ENCODE measurements at regions not wholly inside any gene's neighbourhood (a gene's known extent, or its start where the extent isn't known, plus 50 kb on each side); places are given as distances from the start of the nearest gene placed in this dataset.
"Not testable (repeated sequence)": the region's sequence is repeated elsewhere in the genome, so short reads cannot be mapped to it uniquely, and the experiment has no call there.

GRCh38 chr15:20372416-20372815 is 169.2 kb downstream of the GOLGA6L6 start:
- POLR2A ChIA-PET; H3F3A ChIP-seq (replicated peaks; ENCODE audit: insufficient read depth); H3K27ac ChIP-seq (ENCODE audit: low read depth in 2 of 2, low read length in 1 of 2); H3K9me2 ChIP-seq; H3K9me3 ChIP-seq; H4K20me1 ChIP-seq (ENCODE audit: insufficient read depth); H3K9ac ChIP-seq; H3K4me2 ChIP-seq; H2AFZ ChIP-seq (ENCODE audit: low read depth); H3K36me3 ChIP-seq (replicated peaks in 1 of 2; ENCODE audit: control insufficient read depth in 1 of 2, insufficient read depth in 2 of 2, low read length in 1 of 2); H3K4me3 ChIP-seq (ENCODE audit: low read depth in 2 of 2, low read length in 1 of 2); DNase-seq; H3K27me3 ChIP-seq (ENCODE audit: insufficient read depth); H3K79me2 ChIP-seq (ENCODE audit: insufficient read depth); H3K4me1 ChIP-seq (ENCODE audit: control insufficient read depth in 1 of 2, insufficient read depth in 2 of 2, low read depth in 1 of 2, low read length in 1 of 2): not testable (repeated sequence)
- TF ChIP-seq TCF12 (IDR thresholded peaks at IDR 0.05), result peak; percentile 50; the same call in 1 of the 2 replicates
- TF ChIP-seq RCOR1 (IDR thresholded peaks at IDR 0.05; ENCODE audit: low read length), result peak; percentile 56; the same call in 1 of the 2 replicates
- peak; percentile 28 for TF ChIP-seq RAD21 (IDR thresholded peaks at IDR 0.05; ENCODE audit: low read length)
- CTCF ChIA-PET, result interaction anchor here (1.9 kb wide), 1 partner anchor 15 kb away, joined by 5 read pairs; no protein-coding TSS in a partner anchor

GRCh38 chr15:20369500-20369899 is 172.1 kb downstream of the GOLGA6L6 start:
- H3K79me2 ChIP-seq (ENCODE audit: insufficient read depth), result no peaks in the 10 kb centered on the region
- H4K20me1 ChIP-seq (ENCODE audit: insufficient read depth), result no peaks in the 10 kb centered on the region
- no peaks in the 10 kb centered on the region; the same call in 1 of the 2 replicates for H3K9me2 ChIP-seq
- no peak overlapping the region for H3K4me3 ChIP-seq (ENCODE audit: low read depth in 2 of 2, low read length in 1 of 2)
- no peak overlapping the region for H2AFZ ChIP-seq (ENCODE audit: low read depth)
- H3K36me3 ChIP-seq (replicated peaks in 1 of 2; ENCODE audit: control insufficient read depth in 1 of 2, insufficient read depth in 2 of 2, low read length in 1 of 2), result no peaks in the 10 kb centered on the region
- no peak overlapping the region for H3K4me2 ChIP-seq
- no peaks in the 10 kb centered on the region for H3K27me3 ChIP-seq (ENCODE audit: insufficient read depth)
- WGBS (ENCODE audit: low lambda C conversion rate), result 45% methylated on average over 3 of the region's 3 CpGs
- H3K9me3 ChIP-seq, result no peaks in the 10 kb centered on the region
- no peak overlapping the region for H3K9ac ChIP-seq
- no peaks in the 10 kb centered on the region for H3F3A ChIP-seq (replicated peaks; ENCODE audit: insufficient read depth)
- TF ChIP-seq CTCF (IDR thresholded peaks at IDR 0.05) (no peak), RCOR1 (IDR thresholded peaks at IDR 0.05; ENCODE audit: low read length) (no peak), TEAD4 (IDR thresholded peaks at IDR 0.05; ENCODE audit: borderline replicate concordance, insufficient read depth) (no peak), RAD21 (IDR thresholded peaks at IDR 0.05; ENCODE audit: low read length) (no peak)
- CTCF ChIA-PET, result no interaction called here
- DNase-seq, result no peak
- peaks cover 0 to 4% of the 10 kb centered on the region in 2 experiments; a peak in 3 of 4 replicates for H3K4me1 ChIP-seq (ENCODE audit: control insufficient read depth in 1 of 2, insufficient read depth in 2 of 2, low read depth in 1 of 2, low read length in 1 of 2)
- POLR2A ChIA-PET, result no interaction called here
- no peak overlapping the region for H3K27ac ChIP-seq (ENCODE audit: low read depth in 2 of 2, low read length in 1 of 2)

- no peaks in the 10 kb centered on the region for H3K9me3 ChIP-seq
- H3K4me3 ChIP-seq (ENCODE audit: low read depth in 2 of 2, low read length in 1 of 2), result no peak overlapping the region
- H3K27me3 ChIP-seq (ENCODE audit: insufficient read depth), result no peaks in the 10 kb centered on the region
- H3K36me3 ChIP-seq (replicated peaks in 1 of 2; ENCODE audit: control insufficient read depth in 1 of 2, insufficient read depth in 2 of 2, low read length in 1 of 2), result no peaks in the 10 kb centered on the region
- H3K4me1 ChIP-seq (ENCODE audit: control insufficient read depth in 1 of 2, insufficient read depth in 2 of 2, low read depth in 1 of 2, low read length in 1 of 2), result peaks cover 0 to 4% of the 10 kb centered on the region in 2 experiments; a peak in 3 of 4 replicates
- H3K4me2 ChIP-seq, result no peak overlapping the region
- POLR2A ChIA-PET, result no interaction called here
- no peak for DNase-seq
- H3K79me2 ChIP-seq (ENCODE audit: insufficient read depth), result no peaks in the 10 kb centered on the region
- no peak overlapping the region for H2AFZ ChIP-seq (ENCODE audit: low read depth)
- H3F3A ChIP-seq (replicated peaks; ENCODE audit: insufficient read depth), result no peaks in the 10 kb centered on the region
- H3K9ac ChIP-seq, result no peak overlapping the region
- H3K27ac ChIP-seq (ENCODE audit: low read depth in 2 of 2, low read length in 1 of 2), result no peak overlapping the region
- 43% methylated on average over 1 of the region's 1 CpG for WGBS (ENCODE audit: low lambda C conversion rate)
- H4K20me1 ChIP-seq (ENCODE audit: insufficient read depth), result no peaks in the 10 kb centered on the region
- no peaks in the 10 kb centered on the region; the same call in 1 of the 2 replicates for H3K9me2 ChIP-seq
- CTCF ChIA-PET, result no interaction called here
- TF ChIP-seq TAF1 (IDR thresholded peaks at IDR 0.05; ENCODE audit: borderline replicate concordance, low read depth, low read length) (no peak), EZH2phosphoT487 (IDR thresholded peaks at IDR 0.05; ENCODE audit: borderline replicate concordance, low read depth) (no peak), RFX5 (IDR thresholded peaks at IDR 0.05; ENCODE audit: low read length) (no peak), CHD2 (IDR thresholded peaks at IDR 0.05; ENCODE audit: low read length, partially characterized antibody) (no peak), SMC3 (IDR thresholded peaks at IDR 0.05; ENCODE audit: low read depth, low read length) (no peak), MEF2A (IDR thresholded peaks at IDR 0.05; ENCODE audit: borderline replicate concordance, low read depth) (no peak), NFIC (IDR thresholded peaks at IDR 0.05; ENCODE audit: borderline replicate concordance) (no peak), FOXM1 (IDR thresholded peaks at IDR 0.05; ENCODE audit: low read depth) (no peak), RCOR1 (IDR thresholded peaks at IDR 0.05; ENCODE audit: low read length) (no peak), NRF1 (IDR thresholded peaks at IDR 0.05; ENCODE audit: low read depth, low read length) (no peak), MXI1 (IDR thresholded peaks at IDR 0.05; ENCODE audit: low read depth, low read length) (no peak), YY1 (IDR thresholded peaks at IDR 0.05; ENCODE audit: low read depth) (no peak), REST (IDR thresholded peaks at IDR 0.05; ENCODE audit: low read depth, low read length) (no peak), FOXJ3 (CRISPR knock-in tag; IDR thresholded peaks at IDR 0.05) (no peak), RAD21 (IDR thresholded peaks at IDR 0.05; ENCODE audit: low read length) (no peak), MAX (IDR thresholded peaks at IDR 0.05; ENCODE audit: low read depth) (no peak)
Observed at GRCh38 chr15:20368974-20369373, 172.6 kb downstream of the GOLGA6L6 start.
